CD14-positive monocyte (primary cell): ENCODE measurements at regions not wholly inside any gene's neighbourhood (a gene's known extent, or its start where the extent isn't known, plus 50 kb on each side); places are given as distances from the start of the nearest gene placed in this dataset.

Experiments used
- DNase-seq, 3 donors: peaks; one replicate each; pipeline ENCODE4 v3.0.0-alpha.2; 2011 to 2022
- H2AFZ ChIP-seq: 2 replicates; pipeline ENCODE4 v1.6.0; 2012; ENCODE audit warnings: mild to moderate bottlenecking, low read depth, low read length, inconsistent platforms; ENCODE audit not compliant: insufficient read depth, poor library complexity, severe bottlenecking
- H3K27ac ChIP-seq, 2 donors: 1 replicate in 1 of 2; 2 replicates in 1 of 2; pipeline ENCODE4 v1.5.1; 2012 to 2013; ENCODE audit warnings: low read length in 2 of 2, control low read depth in 1 of 2, inconsistent platforms in 1 of 2, low read depth in 1 of 2, mild to moderate bottlenecking in 1 of 2
- H3K27me3 ChIP-seq, 2 donors: one replicate each; pipeline versions ENCODE4 v1.6.0 to v1.6.1; 2011 to 2013; ENCODE audit warnings: low read length in 2 of 2; ENCODE audit not compliant: control insufficient read depth in 2 of 2, insufficient read depth in 2 of 2
- H3K36me3 ChIP-seq, 2 donors: replicated peaks in 1 of 2; 1 replicate in 1 of 2; 2 replicates in 1 of 2; pipeline versions ENCODE4 v1.5.1 to v1.6.1; 2012 to 2013; ENCODE audit warnings: low read length in 2 of 2, control low read depth in 1 of 2, inconsistent platforms in 1 of 2, mild to moderate bottlenecking in 1 of 2; ENCODE audit not compliant: insufficient read depth in 2 of 2, control insufficient read depth in 1 of 2
- H3K4me1 ChIP-seq, 2 donors: 1 replicate in 1 of 2; 2 replicates in 1 of 2; pipeline versions ENCODE4 v1.5.1 to v1.6.1; 2012 to 2013; ENCODE audit warnings: low read length in 2 of 2, control low read depth in 1 of 2, inconsistent platforms in 1 of 2, mild to moderate bottlenecking in 1 of 2, moderate library complexity in 1 of 2; ENCODE audit not compliant: insufficient read depth in 2 of 2, control insufficient read depth in 1 of 2
- H3K4me2 ChIP-seq: replicated peaks from 2 replicates; pipeline ENCODE3; 2012; ENCODE audit warnings: low read length, moderate library complexity, mild to moderate bottlenecking; ENCODE audit not compliant: poor library complexity, severe bottlenecking; ENCODE audit errors: extremely low read depth
- H3K4me3 ChIP-seq, 3 experiments: fragments of 200-600 bp in 1 of 3; sonication (generic) in 1 of 3; replicated peaks in 1 of 3; 1 replicate in 2 of 3; 2 replicates in 1 of 3; pipeline ENCODE4 v1.5.1; 2011 to 2013; ENCODE audit warnings: low read length in 3 of 3, mild to moderate bottlenecking in 3 of 3, control low read depth in 2 of 3, low read depth in 2 of 3, inconsistent platforms in 1 of 3, moderate library complexity in 1 of 3
- H3K79me2 ChIP-seq: 2 replicates; pipeline ENCODE4 v1.6.0; 2012; ENCODE audit warnings: mild to moderate bottlenecking, control low read depth, inconsistent platforms, low read length, moderate library complexity; ENCODE audit not compliant: insufficient read depth
- H3K9ac ChIP-seq: 2 replicates; pipeline ENCODE4 v1.6.0; 2017; ENCODE audit warnings: low read length, mild to moderate bottlenecking; ENCODE audit not compliant: insufficient read depth, poor library complexity, severe bottlenecking
- H3K9me3 ChIP-seq, 2 donors: replicated peaks in 1 of 2; 1 replicate in 1 of 2; 2 replicates in 1 of 2; pipeline versions ENCODE4 v1.5.1 to v1.6.1; 2012 to 2013; ENCODE audit warnings: low read length in 2 of 2, control low read depth in 1 of 2; ENCODE audit not compliant: control insufficient read depth in 1 of 2, insufficient read depth in 1 of 2
- H4K20me1 ChIP-seq: 2 replicates; pipeline ENCODE4 v1.6.0; 2012; ENCODE audit warnings: mild to moderate bottlenecking, low read length, control low read depth, moderate library complexity; ENCODE audit not compliant: insufficient read depth
- H3K27ac Mint-ChIP-seq, 7 donors: one replicate each; pipeline ENCODE4 v1.8.0; 2020; ENCODE audit warnings: mild to moderate bottlenecking in 7 of 7, mixed read lengths in 7 of 7, moderate library complexity in 6 of 7, inconsistent platforms in 2 of 7
- H3K27me3 Mint-ChIP-seq, 3 donors: one replicate each; pipeline ENCODE4 v1.8.0; 2021 to 2022; ENCODE audit warnings: low read depth in 3 of 3, mild to moderate bottlenecking in 3 of 3, mixed read lengths in 3 of 3, moderate library complexity in 3 of 3, inconsistent platforms in 1 of 3
- H3K36me3 Mint-ChIP-seq, 2 donors: one replicate each; pipeline ENCODE4 v1.8.0; 2020; ENCODE audit warnings: mixed read lengths in 2 of 2, inconsistent platforms in 1 of 2, mild to moderate bottlenecking in 1 of 2
- H3K4me1 Mint-ChIP-seq: one replicate; pipeline ENCODE4 v1.8.0; 2020; ENCODE audit warnings: mild to moderate bottlenecking, mixed read lengths
- H3K4me3 Mint-ChIP-seq, 2 donors: one replicate each; pipeline ENCODE4 v1.8.0; 2020; ENCODE audit warnings: mild to moderate bottlenecking in 2 of 2, mixed read lengths in 2 of 2, moderate library complexity in 1 of 2
- H3K9me3 Mint-ChIP-seq, 7 donors: one replicate each; pipeline ENCODE4 v1.8.0; 2020 to 2022; ENCODE audit warnings: mixed read lengths in 7 of 7, mild to moderate bottlenecking in 6 of 7, moderate library complexity in 6 of 7, inconsistent platforms in 2 of 7
- WGBS: methylation state at CpG from one replicate; pipeline ENCODE4 v1.1.5; 2013; ENCODE audit warnings: missing lambda C conversion rate; ENCODE audit not compliant: insufficient coverage; 5-methylcytosine and 5-hydroxymethylcytosine counted together
- intact Hi-C, 2 donors: fragments of 100-400 bp; cut with micrococcal nuclease; formaldehyde crosslinking; loops; one replicate each; pipeline versions ENCODE4 v1.15.0 to v1.15.1; 2023
- TF ChIP-seq, protein P1 (sequence below): fragments of 200-600 bp; IDR thresholded peaks from one replicate; pipeline ENCODE4 v1.8.0; 2022; ENCODE audit warnings: antibody characterized with exemption, mild to moderate bottlenecking

- H3K4me1 ChIP-seq = peaks cover 30 to 37% of the 10 kb centered on the region in 2 donors
- no peaks in the 10 kb centered on the region for H3K9me3 Mint-ChIP-seq
- H3K36me3 ChIP-seq = no peaks in the 10 kb centered on the region
- 0% methylated on average over 1 of the region's 5 CpGs for WGBS
- H4K20me1 ChIP-seq = no peaks in the 10 kb centered on the region
- TF ChIP-seq, protein P1, sequence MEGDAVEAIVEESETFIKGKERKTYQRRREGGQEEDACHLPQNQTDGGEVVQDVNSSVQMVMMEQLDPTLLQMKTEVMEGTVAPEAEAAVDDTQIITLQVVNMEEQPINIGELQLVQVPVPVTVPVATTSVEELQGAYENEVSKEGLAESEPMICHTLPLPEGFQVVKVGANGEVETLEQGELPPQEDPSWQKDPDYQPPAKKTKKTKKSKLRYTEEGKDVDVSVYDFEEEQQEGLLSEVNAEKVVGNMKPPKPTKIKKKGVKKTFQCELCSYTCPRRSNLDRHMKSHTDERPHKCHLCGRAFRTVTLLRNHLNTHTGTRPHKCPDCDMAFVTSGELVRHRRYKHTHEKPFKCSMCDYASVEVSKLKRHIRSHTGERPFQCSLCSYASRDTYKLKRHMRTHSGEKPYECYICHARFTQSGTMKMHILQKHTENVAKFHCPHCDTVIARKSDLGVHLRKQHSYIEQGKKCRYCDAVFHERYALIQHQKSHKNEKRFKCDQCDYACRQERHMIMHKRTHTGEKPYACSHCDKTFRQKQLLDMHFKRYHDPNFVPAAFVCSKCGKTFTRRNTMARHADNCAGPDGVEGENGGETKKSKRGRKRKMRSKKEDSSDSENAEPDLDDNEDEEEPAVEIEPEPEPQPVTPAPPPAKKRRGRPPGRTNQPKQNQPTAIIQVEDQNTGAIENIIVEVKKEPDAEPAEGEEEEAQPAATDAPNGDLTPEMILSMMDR = no peak
- no peak overlapping the region for H3K4me2 ChIP-seq
- no peak overlapping the region for H3K4me3 ChIP-seq
- peak overlapping the region in 1 of 2 donors; percentile 54 for H3K4me3 Mint-ChIP-seq
- intact Hi-C loops = loop anchor here in 1 of 2 donors (5.0 kb wide), 2 partner anchors 37 to 52 kb away; no protein-coding TSS in a partner anchor
- no peak for DNase-seq
- peaks cover 50% of the 10 kb centered on the region for H3K4me1 Mint-ChIP-seq
- H3K27ac ChIP-seq = no peak overlapping the region
- peaks cover 4 to 10% (median 6%) of the 10 kb centered on the region in 3 donors for H3K27me3 Mint-ChIP-seq
- H3K27me3 ChIP-seq = peaks cover 0 to 2% of the 10 kb centered on the region in 2 donors
- H2AFZ ChIP-seq = no peak overlapping the region
- no peaks in the 10 kb centered on the region for H3K9me3 ChIP-seq
- no peak overlapping the region for H3K9ac ChIP-seq
- no peaks in the 10 kb centered on the region for H3K79me2 ChIP-seq
- H3K27ac Mint-ChIP-seq = peak overlapping the region in 2 of 7 donors; percentile 16 to 44
- peaks cover 0 to 5% of the 10 kb centered on the region in 2 donors for H3K36me3 Mint-ChIP-seq
Observed at GRCh38 chr2:37585295-37585908, 86.0 kb downstream of the CDC42EP3 start.

GRCh38 chr2:37585982-37586621, 85.3 kb downstream of the CDC42EP3 start:
- H3K9ac ChIP-seq = no peak overlapping the region
- no peaks in the 10 kb centered on the region for H3K9me3 Mint-ChIP-seq
- intact Hi-C loops = loop anchor here in 1 of 2 donors (5.0 kb wide), 2 partner anchors 36 to 51 kb away; no protein-coding TSS in a partner anchor
- H3K27ac Mint-ChIP-seq = peak overlapping the region in 4 of 7 donors; percentile 46 to 69 (median 53)
- 2% methylated on average over 6 of the region's 7 CpGs for WGBS
- peaks cover 0 to 2% of the 10 kb centered on the region in 2 donors for H3K27me3 ChIP-seq
- H3K4me1 ChIP-seq = peaks cover 33 to 44% of the 10 kb centered on the region in 2 donors
- H3K4me1 Mint-ChIP-seq = peaks cover 56% of the 10 kb centered on the region
- TF ChIP-seq, protein P1 = no peak
- H3K4me3 Mint-ChIP-seq = peak overlapping the region in 1 of 2 donors; percentile 77
- peak overlapping the region in 1 of 2 donors; percentile 14 for H3K27ac ChIP-seq
- H3K79me2 ChIP-seq = no peaks in the 10 kb centered on the region
- no peaks in the 10 kb centered on the region for H4K20me1 ChIP-seq
- no peak overlapping the region for H2AFZ ChIP-seq
- no peaks in the 10 kb centered on the region for H3K36me3 ChIP-seq
- H3K36me3 Mint-ChIP-seq = peaks cover 0 to 5% of the 10 kb centered on the region in 2 donors
- H3K9me3 ChIP-seq = no peaks in the 10 kb centered on the region
- peak overlapping the region; percentile 24 for H3K4me2 ChIP-seq
- peak; percentile 79 to 90 (median 82) for DNase-seq
- peaks cover 4 to 10% (median 6%) of the 10 kb centered on the region in 3 donors for H3K27me3 Mint-ChIP-seq
- peak overlapping the region in 1 of 3 experiments; percentile 19 for H3K4me3 ChIP-seq
